Effector memory CD4-positive, alpha-beta T cell (primary cell): ENCODE measurements at regions not wholly inside any gene's neighbourhood (a gene's known extent, or its start where the extent isn't known, plus 50 kb on each side); places are given as distances from the start of the nearest gene placed in this dataset.

ENCODE experiments used
- DNase-seq, 3 donors: peaks; one replicate each; pipeline ENCODE4 v3.0.0-alpha.2; 2020
- H3K27ac ChIP-seq: 2 replicates; pipeline ENCODE4 v1.7.0; 2013; ENCODE audit warnings: mild to moderate bottlenecking, low read length, moderate library complexity; ENCODE audit not compliant: insufficient read depth, poor library complexity, severe bottlenecking
- H3K27me3 ChIP-seq: replicated peaks from 2 replicates; pipeline ENCODE4 v1.7.0; 2013; ENCODE audit warnings: mild to moderate bottlenecking, low read length; ENCODE audit not compliant: insufficient read depth, control insufficient read depth, poor library complexity, severe bottlenecking
- H3K36me3 ChIP-seq: 2 replicates; pipeline ENCODE4 v1.7.0; 2013; ENCODE audit warnings: mild to moderate bottlenecking, low read length, moderate library complexity; ENCODE audit not compliant: control insufficient read depth, insufficient read depth
- H3K4me1 ChIP-seq: 2 replicates; pipeline ENCODE4 v1.7.0; 2013; ENCODE audit warnings: low read length, mild to moderate bottlenecking; ENCODE audit not compliant: control insufficient read depth, insufficient read depth, poor library complexity, severe bottlenecking
- H3K4me3 ChIP-seq: 2 replicates; pipeline ENCODE4 v1.7.0; 2013; ENCODE audit warnings: low read length, low read depth, mild to moderate bottlenecking; ENCODE audit not compliant: insufficient read depth, poor library complexity, severe bottlenecking
- H3K9me3 ChIP-seq: 2 replicates; pipeline ENCODE4 v1.7.0; 2013; ENCODE audit warnings: mild to moderate bottlenecking, low read length, moderate library complexity; ENCODE audit not compliant: control insufficient read depth

GRCh38 chr13:110807546-110807945 lies 94.0 kb downstream of the ING1 start:
- no peak for DNase-seq
- H3K4me1 ChIP-seq, result peaks cover 3% of the 10 kb centered on the region
- no peak overlapping the region for H3K27ac ChIP-seq
- H3K4me3 ChIP-seq, result no peak overlapping the region
- no peaks in the 10 kb centered on the region for H3K9me3 ChIP-seq
- H3K27me3 ChIP-seq, result peaks cover 24% of the 10 kb centered on the region
- no peaks in the 10 kb centered on the region for H3K36me3 ChIP-seq

- peaks cover 4% of the 10 kb centered on the region for H3K4me1 ChIP-seq
- no peaks in the 10 kb centered on the region for H3K36me3 ChIP-seq
- H3K4me3 ChIP-seq, result no peak overlapping the region
- no peak overlapping the region for H3K27ac ChIP-seq
- no peaks in the 10 kb centered on the region for H3K9me3 ChIP-seq
- DNase-seq, result no peak
- H3K27me3 ChIP-seq, result peaks cover 26% of the 10 kb centered on the region
These were observed 94.6 kb downstream of the ING1 start for GRCh38 chr13:110808138-110808537.

GRCh38 chr13:110809871-110810486 lies 96.5 kb downstream of the ING1 start:
- H3K4me3 ChIP-seq, result no peak overlapping the region
- H3K27me3 ChIP-seq, result peaks cover 26% of the 10 kb centered on the region
- H3K27ac ChIP-seq, result no peak overlapping the region
- no peak for DNase-seq
- H3K36me3 ChIP-seq, result no peaks in the 10 kb centered on the region
- peaks cover 4% of the 10 kb centered on the region for H3K4me1 ChIP-seq
- H3K9me3 ChIP-seq, result no peaks in the 10 kb centered on the region

GRCh38 chr13:110811008-110811720 lies 97.7 kb downstream of the ING1 start:
- Histone ChIP-seq H3K4me3 (no peak overlapping the region), H3K9me3 (no peaks in the 10 kb centered on the region), H3K27ac (no peak overlapping the region), H3K36me3 (no peaks in the 10 kb centered on the region), H3K4me1 (peaks cover 4% of the 10 kb centered on the region), H3K27me3 (peaks cover 26% of the 10 kb centered on the region)
- DNase-seq, result no peak

- Histone ChIP-seq H3K27me3 (peaks cover 26% of the 10 kb centered on the region), H3K36me3 (no peaks in the 10 kb centered on the region), H3K4me3 (no peak overlapping the region), H3K4me1 (peaks cover 4% of the 10 kb centered on the region), H3K27ac (no peak overlapping the region), H3K9me3 (no peaks in the 10 kb centered on the region)
- DNase-seq, result no peak
These were observed 98.2 kb downstream of the ING1 start for GRCh38 chr13:110811771-110812120.

GRCh38 chr13:110812121-110812868 lies 98.8 kb downstream of the ING1 start:
- DNase-seq, result no peak
- Histone ChIP-seq H3K4me3 (peak overlapping the region; percentile 32), H3K27me3 (peaks cover 26% of the 10 kb centered on the region)

GRCh38 chr13:110812869-110813645 lies 99.6 kb downstream of the ING1 start:
- H3K27me3 ChIP-seq, result peaks cover 22% of the 10 kb centered on the region
- DNase-seq, result no peak
- H3K36me3 ChIP-seq, result no peaks in the 10 kb centered on the region
- H3K4me3 ChIP-seq, result no peak overlapping the region
- H3K27ac ChIP-seq, result no peak overlapping the region
- H3K4me1 ChIP-seq, result peaks cover 4% of the 10 kb centered on the region
- H3K9me3 ChIP-seq, result no peaks in the 10 kb centered on the region

More at GRCh38 chr13:110812121-110812868, 98.8 kb downstream of the ING1 start:
- H3K36me3 ChIP-seq, result no peaks in the 10 kb centered on the region
- no peak overlapping the region for H3K27ac ChIP-seq
- H3K9me3 ChIP-seq, result no peaks in the 10 kb centered on the region
- H3K4me1 ChIP-seq, result peaks cover 4% of the 10 kb centered on the region

GRCh38 chr13:110813646-110814624 lies 100.4 kb downstream of the ING1 start:
- H3K27me3 ChIP-seq, result peaks cover 20% of the 10 kb centered on the region
- no peak overlapping the region for H3K27ac ChIP-seq
- no peaks in the 10 kb centered on the region for H3K9me3 ChIP-seq
- no peak overlapping the region for H3K4me3 ChIP-seq
- DNase-seq, result no peak
- H3K4me1 ChIP-seq, result peaks cover 4% of the 10 kb centered on the region
- H3K36me3 ChIP-seq, result no peaks in the 10 kb centered on the region
